Keratinocyte (primary cell): ENCODE measurements at regions not wholly inside any gene's neighbourhood (a gene's known extent, or its start where the extent isn't known, plus 50 kb on each side); places are given as distances from the start of the nearest gene placed in this dataset.

ENCODE experiments used
- DNase-seq: peaks from one replicate; pipeline ENCODE4 v3.0.0-alpha.2; 2011; ENCODE audit warnings: low read depth, missing footprints, low spot score
- FAIRE-seq: peaks from 2 replicates; lab custom pipeline; 2011; peaks lifted over from hg19 to GRCh38; lab: Jason Lieb, UNC
- H2AFZ ChIP-seq: 2 replicates; pipeline ENCODE4 v1.6.0; 2012; ENCODE audit warnings: low read length, control low read depth, inconsistent platforms; ENCODE audit not compliant: control insufficient read depth
- H3K27ac ChIP-seq: 2 replicates; pipeline ENCODE4 v1.5.1; 2011; ENCODE audit warnings: low read length; ENCODE audit not compliant: control insufficient read depth, insufficient read depth
- H3K27me3 ChIP-seq: 3 replicates; pipeline ENCODE4 v1.6.0; 2011; ENCODE audit warnings: low read length; ENCODE audit not compliant: control insufficient read depth, insufficient read depth; ENCODE audit errors: extremely low read depth
- H3K36me3 ChIP-seq, 2 experiments: 2 replicates in 1 of 2; 3 replicates in 1 of 2; pipeline ENCODE4 v1.5.1; 2011; ENCODE audit warnings: low read length in 2 of 2, mild to moderate bottlenecking in 1 of 2; ENCODE audit not compliant: control insufficient read depth in 2 of 2, insufficient read depth in 2 of 2; ENCODE audit errors: extremely low read depth in 1 of 2
- H3K4me1 ChIP-seq: 3 replicates; pipeline ENCODE4 v1.5.1; 2011; ENCODE audit warnings: low read length; ENCODE audit not compliant: control insufficient read depth, insufficient read depth; ENCODE audit errors: extremely low read depth
- H3K4me2 ChIP-seq: 3 replicates; pipeline ENCODE4 v1.6.0; 2011; ENCODE audit warnings: low read depth, low read length; ENCODE audit not compliant: control insufficient read depth, insufficient read depth; ENCODE audit errors: extremely low read depth
- H3K4me3 ChIP-seq, 3 experiments: fragments of 200-600 bp in 1 of 3; sonication (generic) in 1 of 3; 2 replicates in 2 of 3; 3 replicates in 1 of 3; pipeline ENCODE4 v1.5.1; 2011 to 2016; ENCODE audit warnings: low read length in 3 of 3, mild to moderate bottlenecking in 3 of 3, control low read depth in 2 of 3, inconsistent platforms in 1 of 3, low read depth in 1 of 3, mixed read lengths in 1 of 3, mixed run types in 1 of 3, moderate library complexity in 1 of 3; ENCODE audit not compliant: control insufficient read depth in 2 of 3, insufficient read depth in 2 of 3; ENCODE audit errors: extremely low read depth in 1 of 3
- H3K79me2 ChIP-seq: 2 replicates; pipeline ENCODE4 v1.6.0; 2012; ENCODE audit warnings: low read length; ENCODE audit not compliant: control insufficient read depth, insufficient read depth
- H3K9ac ChIP-seq: 3 replicates; pipeline ENCODE4 v1.6.0; 2011; ENCODE audit warnings: low read length; ENCODE audit not compliant: control insufficient read depth, insufficient read depth; ENCODE audit errors: extremely low read depth
- H3K9me1 ChIP-seq: 3 replicates; pipeline ENCODE4 v1.6.0; 2011; ENCODE audit warnings: low read length; ENCODE audit not compliant: control insufficient read depth, insufficient read depth; ENCODE audit errors: extremely low read depth
- H3K9me3 ChIP-seq: 2 replicates; pipeline ENCODE4 v1.5.1; 2012; ENCODE audit warnings: low read depth, low read length; ENCODE audit not compliant: control insufficient read depth
- H4K20me1 ChIP-seq: 3 replicates; pipeline ENCODE4 v1.6.0; 2011; ENCODE audit warnings: low read length; ENCODE audit not compliant: control insufficient read depth, insufficient read depth; ENCODE audit errors: extremely low read depth
- EZH2 ChIP-seq: IDR thresholded peaks from one replicate; pipeline ENCODE4 v1.6.1; 2012; ENCODE audit warnings: inconsistent platforms, mild to moderate bottlenecking, low read length, moderate library complexity
- dilution Hi-C: fragments of 300-500 bp; cut with MboI; formaldehyde crosslinking; loops from one replicate; pipeline ENCODE4 v1.7.0; 2020; ENCODE audit warnings: low sequenced_read_pairs; ENCODE audit not compliant: extremely low pct_ligation_motif_present
- TF ChIP-seq, protein P1 (sequence below), 3 experiments: IDR thresholded peaks in 1 of 3; conservative IDR thresholded peaks in 1 of 3; optimal IDR thresholded peaks in 1 of 3; 2 replicates in 2 of 3; 3 replicates in 1 of 3; pipeline versions ENCODE3 to v1.5.1; 2011; ENCODE audit warnings: low read length in 3 of 3, mild to moderate bottlenecking in 3 of 3, moderate library complexity in 2 of 3, control low read depth in 1 of 3, inconsistent platforms in 1 of 3; ENCODE audit not compliant: insufficient read depth in 2 of 3; ENCODE audit errors: extremely low read depth in 1 of 3

DNA sequence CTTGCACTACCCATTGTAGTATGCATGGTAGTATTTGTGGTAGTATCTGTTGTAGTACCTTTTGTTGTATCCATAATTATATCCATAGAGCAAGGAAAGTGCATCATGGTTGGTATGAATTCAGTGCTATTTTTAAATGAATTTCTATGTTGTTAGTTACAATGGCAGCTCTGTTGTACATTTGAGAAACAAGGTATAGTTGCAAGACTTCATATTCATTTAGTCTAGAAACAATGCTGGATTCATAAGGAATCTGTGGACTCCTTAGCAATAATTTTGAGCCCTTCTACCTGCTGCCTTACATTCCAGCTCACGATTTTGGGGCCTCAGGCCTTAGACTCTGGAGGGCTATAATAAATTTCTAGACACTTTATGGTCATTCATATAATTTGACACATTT lies 141.8 kb downstream of the FAM43A start:
- H3K9me3 ChIP-seq: no peaks in the 10 kb centered on the region
- no peak for FAIRE-seq
- dilution Hi-C loops: no loop called here
- no peaks in the 10 kb centered on the region for H4K20me1 ChIP-seq
- no peak overlapping the region for H3K4me2 ChIP-seq
- H3K4me3 ChIP-seq: no peak overlapping the region
- no peak overlapping the region for H3K9ac ChIP-seq
- no peaks in the 10 kb centered on the region for H3K4me1 ChIP-seq
- peaks cover 7% of the 10 kb centered on the region for H3K27me3 ChIP-seq
- TF ChIP-seq EZH2: no peak
- TF ChIP-seq, protein P1, sequence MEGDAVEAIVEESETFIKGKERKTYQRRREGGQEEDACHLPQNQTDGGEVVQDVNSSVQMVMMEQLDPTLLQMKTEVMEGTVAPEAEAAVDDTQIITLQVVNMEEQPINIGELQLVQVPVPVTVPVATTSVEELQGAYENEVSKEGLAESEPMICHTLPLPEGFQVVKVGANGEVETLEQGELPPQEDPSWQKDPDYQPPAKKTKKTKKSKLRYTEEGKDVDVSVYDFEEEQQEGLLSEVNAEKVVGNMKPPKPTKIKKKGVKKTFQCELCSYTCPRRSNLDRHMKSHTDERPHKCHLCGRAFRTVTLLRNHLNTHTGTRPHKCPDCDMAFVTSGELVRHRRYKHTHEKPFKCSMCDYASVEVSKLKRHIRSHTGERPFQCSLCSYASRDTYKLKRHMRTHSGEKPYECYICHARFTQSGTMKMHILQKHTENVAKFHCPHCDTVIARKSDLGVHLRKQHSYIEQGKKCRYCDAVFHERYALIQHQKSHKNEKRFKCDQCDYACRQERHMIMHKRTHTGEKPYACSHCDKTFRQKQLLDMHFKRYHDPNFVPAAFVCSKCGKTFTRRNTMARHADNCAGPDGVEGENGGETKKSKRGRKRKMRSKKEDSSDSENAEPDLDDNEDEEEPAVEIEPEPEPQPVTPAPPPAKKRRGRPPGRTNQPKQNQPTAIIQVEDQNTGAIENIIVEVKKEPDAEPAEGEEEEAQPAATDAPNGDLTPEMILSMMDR (optimal IDR thresholded peaks at IDR 0.05 in 1 of 3, IDR thresholded peaks at IDR 0.05 in 1 of 3, conservative IDR thresholded peaks at IDR 0.05 in 1 of 3; ENCODE audit: extremely low read depth in 1 of 3, insufficient read depth in 2 of 3, low read length in 3 of 3): no peak
- H3K79me2 ChIP-seq: no peaks in the 10 kb centered on the region
- H3K36me3 ChIP-seq: no peaks in the 10 kb centered on the region
- no peak overlapping the region for H2AFZ ChIP-seq
- no peak overlapping the region for H3K27ac ChIP-seq
- DNase-seq: no peak
- no peaks in the 10 kb centered on the region for H3K9me1 ChIP-seq

DNA sequence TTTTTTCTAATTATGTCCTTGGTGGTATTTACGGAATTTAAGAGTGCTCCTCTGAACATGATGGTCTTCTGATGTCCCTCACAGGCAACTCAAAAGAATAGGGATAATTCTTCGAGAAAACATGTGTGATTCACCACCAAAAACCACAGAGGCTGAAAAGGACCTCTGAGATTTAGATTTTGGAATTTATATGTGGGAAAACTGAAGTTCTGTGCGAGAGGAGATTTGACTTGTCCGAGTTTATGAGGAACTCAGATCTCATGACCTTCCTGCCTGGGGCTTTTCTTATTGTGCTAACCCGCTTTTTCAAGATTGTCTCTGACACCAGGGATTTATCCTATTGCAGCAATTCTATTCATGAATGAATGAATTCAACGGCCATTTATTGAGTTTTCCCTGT lies 142.4 kb downstream of the FAM43A start:
- no peaks in the 10 kb centered on the region for H3K79me2 ChIP-seq
- H3K4me2 ChIP-seq: no peak overlapping the region
- H4K20me1 ChIP-seq: no peaks in the 10 kb centered on the region
- no peak for TF ChIP-seq EZH2
- TF ChIP-seq, protein P1 (optimal IDR thresholded peaks at IDR 0.05 in 1 of 3, IDR thresholded peaks at IDR 0.05 in 1 of 3, conservative IDR thresholded peaks at IDR 0.05 in 1 of 3; ENCODE audit: extremely low read depth in 1 of 3, insufficient read depth in 2 of 3, low read length in 3 of 3): no peak
- no peaks in the 10 kb centered on the region for H3K36me3 ChIP-seq
- FAIRE-seq: no peak
- no peaks in the 10 kb centered on the region for H3K9me1 ChIP-seq
- dilution Hi-C loops: no loop called here
- no peak overlapping the region for H3K9ac ChIP-seq
- no peak overlapping the region for H3K27ac ChIP-seq
- H3K4me3 ChIP-seq: no peak overlapping the region
- no peak for DNase-seq
- H3K27me3 ChIP-seq: peaks cover 7% of the 10 kb centered on the region
- no peaks in the 10 kb centered on the region for H3K4me1 ChIP-seq
- H2AFZ ChIP-seq: no peak overlapping the region
- H3K9me3 ChIP-seq: no peaks in the 10 kb centered on the region
